ENCODE measurements at regions not wholly inside any gene's neighbourhood (a gene's known extent, or its start where the extent isn't known, plus 50 kb on each side); places are given as distances from the start of the nearest gene placed in this dataset.

DNA sequence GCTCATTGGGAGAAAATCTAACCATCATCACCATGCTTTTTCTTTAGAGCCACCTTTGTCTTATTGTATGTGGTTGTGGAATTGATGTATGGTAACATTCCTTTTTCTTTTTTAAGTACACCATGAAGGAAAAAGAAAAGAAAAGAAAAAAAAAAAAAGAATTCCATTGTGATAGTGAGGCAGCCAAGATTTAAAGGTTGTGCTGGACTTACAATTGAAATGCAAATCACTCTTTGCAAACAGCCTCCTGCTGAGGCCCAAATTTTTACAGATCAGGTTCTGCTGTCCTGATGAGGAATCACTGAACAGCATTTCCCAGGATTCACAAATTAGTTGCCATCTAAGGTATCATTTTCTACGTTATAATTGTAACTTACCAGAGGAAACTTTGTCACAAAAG is 1101.0 kb upstream of the FANCL start:
- in situ Hi-C loops (cut with MboI) = no loop called here
- no peak overlapping the region for H3K4me3 ChIP-seq
- H3K36me3 ChIP-seq (ENCODE audit: control insufficient read depth in 2 of 2, insufficient read depth in 2 of 2, low read length in 1 of 2) = no peaks in the 10 kb centered on the region
- no peak overlapping the region for H2AFZ ChIP-seq (ENCODE audit: control insufficient read depth, low read depth, low read length)
- WGBS (ENCODE audit: insufficient coverage, insufficient replicate concordance, low lambda C conversion rate, missing lambda C conversion rate) = 7% methylated on average over 1 of the region's 1 CpG
- intact Hi-C loops (cut with micrococcal nuclease; ENCODE audit: unreplicated experiment) = no loop called here
- no peaks in the 10 kb centered on the region for H3K79me2 ChIP-seq (ENCODE audit: control insufficient read depth, insufficient read depth, low read length)
- no peak for DNase-seq (ENCODE audit: low read depth, low spot score)
- BruUV-seq (replicated peaks) = no TSS peak
- H3K4me1 ChIP-seq (ENCODE audit: control insufficient read depth, insufficient read depth, low read length) = no peaks in the 10 kb centered on the region
- no peak overlapping the region for H3K27ac ChIP-seq (ENCODE audit: control insufficient read depth, insufficient read depth)
- ChIA-PET CTCF (no interaction called here), RAD21 (ENCODE audit: unreplicated experiment) (no interaction called here), POLR2A (no interaction called here), SMC1A (ENCODE audit: uncharacterized antibody, unreplicated experiment) (no interaction called here)
- H4K20me1 ChIP-seq (ENCODE audit: control insufficient read depth, insufficient read depth) = no peaks in the 10 kb centered on the region
- no peaks in the 10 kb centered on the region for H3K27me3 ChIP-seq (replicated peaks in 1 of 2; ENCODE audit: control insufficient read depth in 2 of 2, insufficient read depth in 2 of 2, low read length in 1 of 2)
- H3K9me3 ChIP-seq (replicated peaks; ENCODE audit: control insufficient read depth, insufficient read depth, low read length) = no peaks in the 10 kb centered on the region
- no peak overlapping the region for H3K4me2 ChIP-seq (ENCODE audit: control insufficient read depth, insufficient read depth)
- no peak for ATAC-seq
- no peak for FAIRE-seq
- H3K9ac ChIP-seq (ENCODE audit: control insufficient read depth, insufficient read depth, low read length) = no peak overlapping the region
- TF ChIP-seq, protein P1, sequence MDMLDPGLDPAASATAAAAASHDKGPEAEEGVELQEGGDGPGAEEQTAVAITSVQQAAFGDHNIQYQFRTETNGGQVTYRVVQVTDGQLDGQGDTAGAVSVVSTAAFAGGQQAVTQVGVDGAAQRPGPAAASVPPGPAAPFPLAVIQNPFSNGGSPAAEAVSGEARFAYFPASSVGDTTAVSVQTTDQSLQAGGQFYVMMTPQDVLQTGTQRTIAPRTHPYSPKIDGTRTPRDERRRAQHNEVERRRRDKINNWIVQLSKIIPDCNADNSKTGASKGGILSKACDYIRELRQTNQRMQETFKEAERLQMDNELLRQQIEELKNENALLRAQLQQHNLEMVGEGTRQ (IDR thresholded peaks at IDR 0.05; ENCODE audit: borderline replicate concordance, low read depth, low read length) = no peak
- TF ChIP-seq DPF2 (IDR thresholded peaks at IDR 0.05) (no peak), FOS (IDR thresholded peaks at IDR 0.05; ENCODE audit: borderline replicate concordance, extremely low read depth, insufficient read length) (no peak), ASH2L (IDR thresholded peaks at IDR 0.05; ENCODE audit: borderline replicate concordance, low read depth) (no peak), KAT2A (conservative IDR thresholded peaks at IDR 0.05; ENCODE audit: control insufficient read depth, low read depth, low read length) (no peak), ZZZ3 (IDR thresholded peaks at IDR 0.05; ENCODE audit: control insufficient read depth, insufficient read length, low read depth) (no peak), POLR2AphosphoS5 (IDR thresholded peaks at IDR 0.05; ENCODE audit: low read length) (no peak), TAF1 (IDR thresholded peaks at IDR 0.05; ENCODE audit: borderline replicate concordance, low read depth, low read length) (no peak), MTA2 (IDR thresholded peaks at IDR 0.05; ENCODE audit: low read depth) (no peak), BRCA1 (IDR thresholded peaks at IDR 0.05; ENCODE audit: low read depth, low read length) (no peak), CBX5 (IDR thresholded peaks at IDR 0.05; ENCODE audit: low read depth) (no peak), STAT3 (IDR thresholded peaks at IDR 0.05; ENCODE audit: low read depth, low read length) (no peak)
- TF ChIP-seq, protein P2, sequence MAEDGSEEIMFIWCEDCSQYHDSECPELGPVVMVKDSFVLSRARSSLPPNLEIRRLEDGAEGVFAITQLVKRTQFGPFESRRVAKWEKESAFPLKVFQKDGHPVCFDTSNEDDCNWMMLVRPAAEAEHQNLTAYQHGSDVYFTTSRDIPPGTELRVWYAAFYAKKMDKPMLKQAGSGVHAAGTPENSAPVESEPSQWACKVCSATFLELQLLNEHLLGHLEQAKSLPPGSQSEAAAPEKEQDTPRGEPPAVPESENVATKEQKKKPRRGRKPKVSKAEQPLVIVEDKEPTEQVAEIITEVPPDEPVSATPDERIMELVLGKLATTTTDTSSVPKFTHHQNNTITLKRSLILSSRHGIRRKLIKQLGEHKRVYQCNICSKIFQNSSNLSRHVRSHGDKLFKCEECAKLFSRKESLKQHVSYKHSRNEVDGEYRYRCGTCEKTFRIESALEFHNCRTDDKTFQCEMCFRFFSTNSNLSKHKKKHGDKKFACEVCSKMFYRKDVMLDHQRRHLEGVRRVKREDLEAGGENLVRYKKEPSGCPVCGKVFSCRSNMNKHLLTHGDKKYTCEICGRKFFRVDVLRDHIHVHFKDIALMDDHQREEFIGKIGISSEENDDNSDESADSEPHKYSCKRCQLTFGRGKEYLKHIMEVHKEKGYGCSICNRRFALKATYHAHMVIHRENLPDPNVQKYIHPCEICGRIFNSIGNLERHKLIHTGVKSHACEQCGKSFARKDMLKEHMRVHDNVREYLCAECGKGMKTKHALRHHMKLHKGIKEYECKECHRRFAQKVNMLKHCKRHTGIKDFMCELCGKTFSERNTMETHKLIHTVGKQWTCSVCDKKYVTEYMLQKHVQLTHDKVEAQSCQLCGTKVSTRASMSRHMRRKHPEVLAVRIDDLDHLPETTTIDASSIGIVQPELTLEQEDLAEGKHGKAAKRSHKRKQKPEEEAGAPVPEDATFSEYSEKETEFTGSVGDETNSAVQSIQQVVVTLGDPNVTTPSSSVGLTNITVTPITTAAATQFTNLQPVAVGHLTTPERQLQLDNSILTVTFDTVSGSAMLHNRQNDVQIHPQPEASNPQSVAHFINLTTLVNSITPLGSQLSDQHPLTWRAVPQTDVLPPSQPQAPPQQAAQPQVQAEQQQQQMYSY (CRISPR knock-in tag; IDR thresholded peaks at IDR 0.05) = no peak
- TF ChIP-seq, protein P3, sequence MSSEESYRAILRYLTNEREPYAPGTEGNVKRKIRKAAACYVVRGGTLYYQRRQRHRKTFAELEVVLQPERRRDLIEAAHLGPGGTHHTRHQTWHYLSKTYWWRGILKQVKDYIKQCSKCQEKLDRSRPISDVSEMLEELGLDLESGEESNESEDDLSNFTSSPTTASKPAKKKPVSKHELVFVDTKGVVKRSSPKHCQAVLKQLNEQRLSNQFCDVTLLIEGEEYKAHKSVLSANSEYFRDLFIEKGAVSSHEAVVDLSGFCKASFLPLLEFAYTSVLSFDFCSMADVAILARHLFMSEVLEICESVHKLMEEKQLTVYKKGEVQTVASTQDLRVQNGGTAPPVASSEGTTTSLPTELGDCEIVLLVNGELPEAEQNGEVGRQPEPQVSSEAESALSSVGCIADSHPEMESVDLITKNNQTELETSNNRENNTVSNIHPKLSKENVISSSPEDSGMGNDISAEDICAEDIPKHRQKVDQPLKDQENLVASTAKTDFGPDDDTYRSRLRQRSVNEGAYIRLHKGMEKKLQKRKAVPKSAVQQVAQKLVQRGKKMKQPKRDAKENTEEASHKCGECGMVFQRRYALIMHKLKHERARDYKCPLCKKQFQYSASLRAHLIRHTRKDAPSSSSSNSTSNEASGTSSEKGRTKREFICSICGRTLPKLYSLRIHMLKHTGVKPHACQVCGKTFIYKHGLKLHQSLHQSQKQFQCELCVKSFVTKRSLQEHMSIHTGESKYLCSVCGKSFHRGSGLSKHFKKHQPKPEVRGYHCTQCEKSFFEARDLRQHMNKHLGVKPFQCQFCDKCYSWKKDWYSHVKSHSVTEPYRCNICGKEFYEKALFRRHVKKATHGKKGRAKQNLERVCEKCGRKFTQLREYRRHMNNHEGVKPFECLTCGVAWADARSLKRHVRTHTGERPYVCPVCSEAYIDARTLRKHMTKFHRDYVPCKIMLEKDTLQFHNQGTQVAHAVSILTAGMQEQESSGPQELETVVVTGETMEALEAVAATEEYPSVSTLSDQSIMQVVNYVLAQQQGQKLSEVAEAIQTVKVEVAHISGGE (CRISPR knock-in tag; IDR thresholded peaks at IDR 0.05) = no peak
- TF ChIP-seq, protein P4, sequence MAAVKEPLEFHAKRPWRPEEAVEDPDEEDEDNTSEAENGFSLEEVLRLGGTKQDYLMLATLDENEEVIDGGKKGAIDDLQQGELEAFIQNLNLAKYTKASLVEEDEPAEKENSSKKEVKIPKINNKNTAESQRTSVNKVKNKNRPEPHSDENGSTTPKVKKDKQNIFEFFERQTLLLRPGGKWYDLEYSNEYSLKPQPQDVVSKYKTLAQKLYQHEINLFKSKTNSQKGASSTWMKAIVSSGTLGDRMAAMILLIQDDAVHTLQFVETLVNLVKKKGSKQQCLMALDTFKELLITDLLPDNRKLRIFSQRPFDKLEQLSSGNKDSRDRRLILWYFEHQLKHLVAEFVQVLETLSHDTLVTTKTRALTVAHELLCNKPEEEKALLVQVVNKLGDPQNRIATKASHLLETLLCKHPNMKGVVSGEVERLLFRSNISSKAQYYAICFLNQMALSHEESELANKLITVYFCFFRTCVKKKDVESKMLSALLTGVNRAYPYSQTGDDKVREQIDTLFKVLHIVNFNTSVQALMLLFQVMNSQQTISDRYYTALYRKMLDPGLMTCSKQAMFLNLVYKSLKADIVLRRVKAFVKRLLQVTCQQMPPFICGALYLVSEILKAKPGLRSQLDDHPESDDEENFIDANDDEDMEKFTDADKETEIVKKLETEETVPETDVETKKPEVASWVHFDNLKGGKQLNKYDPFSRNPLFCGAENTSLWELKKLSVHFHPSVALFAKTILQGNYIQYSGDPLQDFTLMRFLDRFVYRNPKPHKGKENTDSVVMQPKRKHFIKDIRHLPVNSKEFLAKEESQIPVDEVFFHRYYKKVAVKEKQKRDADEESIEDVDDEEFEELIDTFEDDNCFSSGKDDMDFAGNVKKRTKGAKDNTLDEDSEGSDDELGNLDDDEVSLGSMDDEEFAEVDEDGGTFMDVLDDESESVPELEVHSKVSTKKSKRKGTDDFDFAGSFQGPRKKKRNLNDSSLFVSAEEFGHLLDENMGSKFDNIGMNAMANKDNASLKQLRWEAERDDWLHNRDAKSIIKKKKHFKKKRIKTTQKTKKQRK (IDR thresholded peaks at IDR 0.05; ENCODE audit: low read depth, low read length) = no peak

Data from GM12878 (cell line).